ENCODE measurements at regions not wholly inside any gene's neighbourhood (a gene's known extent, or its start where the extent isn't known, plus 50 kb on each side); places are given as distances from the start of the nearest gene placed in this dataset.

DNA sequence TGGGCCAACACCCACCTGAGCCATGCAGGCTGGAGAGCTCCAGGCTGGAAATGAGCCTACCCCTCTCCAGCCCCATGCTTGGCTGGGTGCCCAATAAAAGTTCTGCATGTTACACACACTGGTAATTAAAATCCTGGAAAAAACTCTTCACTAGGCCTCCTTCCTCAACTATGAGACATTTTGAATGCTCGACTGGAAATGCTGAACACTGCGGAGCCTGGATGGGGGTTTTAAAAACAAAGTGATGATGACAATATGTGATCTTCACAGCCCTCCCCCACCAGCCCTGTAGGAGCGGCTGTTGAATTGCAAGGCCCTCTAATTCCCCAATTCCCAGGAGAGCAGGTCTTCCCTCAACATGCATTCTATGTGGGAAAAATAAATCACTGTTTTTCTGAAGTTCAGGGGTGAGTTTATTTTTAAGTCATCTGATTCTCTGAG, 179.2 kb downstream of the TTC32 start:
- TF ChIP-seq, protein P1, sequence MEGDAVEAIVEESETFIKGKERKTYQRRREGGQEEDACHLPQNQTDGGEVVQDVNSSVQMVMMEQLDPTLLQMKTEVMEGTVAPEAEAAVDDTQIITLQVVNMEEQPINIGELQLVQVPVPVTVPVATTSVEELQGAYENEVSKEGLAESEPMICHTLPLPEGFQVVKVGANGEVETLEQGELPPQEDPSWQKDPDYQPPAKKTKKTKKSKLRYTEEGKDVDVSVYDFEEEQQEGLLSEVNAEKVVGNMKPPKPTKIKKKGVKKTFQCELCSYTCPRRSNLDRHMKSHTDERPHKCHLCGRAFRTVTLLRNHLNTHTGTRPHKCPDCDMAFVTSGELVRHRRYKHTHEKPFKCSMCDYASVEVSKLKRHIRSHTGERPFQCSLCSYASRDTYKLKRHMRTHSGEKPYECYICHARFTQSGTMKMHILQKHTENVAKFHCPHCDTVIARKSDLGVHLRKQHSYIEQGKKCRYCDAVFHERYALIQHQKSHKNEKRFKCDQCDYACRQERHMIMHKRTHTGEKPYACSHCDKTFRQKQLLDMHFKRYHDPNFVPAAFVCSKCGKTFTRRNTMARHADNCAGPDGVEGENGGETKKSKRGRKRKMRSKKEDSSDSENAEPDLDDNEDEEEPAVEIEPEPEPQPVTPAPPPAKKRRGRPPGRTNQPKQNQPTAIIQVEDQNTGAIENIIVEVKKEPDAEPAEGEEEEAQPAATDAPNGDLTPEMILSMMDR (IDR thresholded peaks at IDR 0.05) = no peak
- TF ChIP-seq EZH2 (IDR thresholded peaks at IDR 0.05; ENCODE audit: borderline replicate concordance, insufficient read depth, low read depth, low read length, poor library complexity, severe bottlenecking) = no peak

Data from B cell (primary cell).